HG02798 (cell line): ENCODE measurements at regions not wholly inside any gene's neighbourhood (a gene's known extent, or its start where the extent isn't known, plus 50 kb on each side); places are given as distances from the start of the nearest gene placed in this dataset.
"Not testable (repeated sequence)": the region's sequence is repeated elsewhere in the genome, so short reads cannot be mapped to it uniquely, and the experiment has no call there.

Experiments
- ATAC-seq: cut with Tn5 transposase; IDR thresholded peaks from one replicate; pipeline ENCODE4 v1.9.1; 2021; ENCODE audit warnings: mild to moderate bottlenecking; ENCODE audit not compliant: unreplicated experiment, poor library complexity

DNA sequence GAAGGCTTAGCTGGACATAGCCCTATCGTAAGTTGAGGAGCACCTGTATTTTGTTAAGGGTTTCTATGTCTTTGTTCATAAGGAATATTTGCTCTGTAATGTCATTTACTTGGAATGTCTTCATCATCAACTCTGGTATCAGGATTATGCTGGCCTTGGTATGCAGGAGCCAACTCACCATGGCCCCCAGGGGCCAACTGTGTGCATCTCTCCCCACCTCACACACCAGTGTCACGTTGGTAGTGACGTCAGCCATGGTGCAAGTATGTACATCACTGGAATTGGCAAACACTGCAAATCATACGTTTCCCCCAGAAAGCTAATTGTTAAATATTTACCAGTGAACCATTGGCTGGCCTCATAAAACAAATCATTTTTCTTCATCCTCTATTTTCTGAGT lies 70.8 kb downstream of the YTHDF1 start:
- ATAC-seq: no peak

DNA sequence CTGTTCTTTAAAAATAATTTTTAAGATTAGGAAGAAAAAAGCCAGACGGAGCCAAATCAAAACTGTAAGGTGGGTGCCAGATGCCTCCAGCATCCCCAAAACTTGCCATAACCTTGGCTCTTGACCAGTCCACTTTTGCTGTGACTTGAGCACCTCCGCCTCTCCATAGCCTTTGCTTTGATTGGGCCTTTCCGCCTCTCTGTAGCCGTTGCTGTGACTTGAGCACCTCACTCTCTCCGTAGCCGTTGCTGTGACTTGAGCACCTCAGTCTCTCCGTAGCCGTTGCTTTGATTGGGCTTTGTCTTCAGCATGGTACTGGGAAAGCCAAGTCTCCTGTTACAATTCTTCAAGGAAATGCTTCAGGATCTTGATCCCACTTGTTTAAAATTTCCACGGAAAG lies 73.0 kb downstream of the YTHDF1 start:
- no peak for ATAC-seq

DNA sequence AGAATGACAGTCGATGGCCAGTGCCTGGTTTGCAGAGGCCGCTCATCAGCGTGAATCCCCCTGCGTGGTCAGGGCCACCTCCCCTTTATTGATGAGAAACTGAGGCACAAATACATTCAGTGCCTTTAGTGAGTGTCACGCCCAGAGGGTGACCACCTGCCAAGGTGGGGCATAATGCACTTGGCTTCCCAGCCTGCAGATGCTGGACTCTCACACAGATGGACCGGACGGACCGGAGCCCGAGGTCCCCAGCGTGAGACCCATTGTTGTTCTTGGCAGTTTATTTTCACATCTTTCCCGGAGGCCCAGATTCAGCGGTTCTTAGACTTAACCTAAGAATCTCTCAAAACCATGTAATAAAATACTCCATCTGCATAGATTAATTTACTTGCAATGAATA lies 74.4 kb downstream of the YTHDF1 start:
- no peak for ATAC-seq

DNA sequence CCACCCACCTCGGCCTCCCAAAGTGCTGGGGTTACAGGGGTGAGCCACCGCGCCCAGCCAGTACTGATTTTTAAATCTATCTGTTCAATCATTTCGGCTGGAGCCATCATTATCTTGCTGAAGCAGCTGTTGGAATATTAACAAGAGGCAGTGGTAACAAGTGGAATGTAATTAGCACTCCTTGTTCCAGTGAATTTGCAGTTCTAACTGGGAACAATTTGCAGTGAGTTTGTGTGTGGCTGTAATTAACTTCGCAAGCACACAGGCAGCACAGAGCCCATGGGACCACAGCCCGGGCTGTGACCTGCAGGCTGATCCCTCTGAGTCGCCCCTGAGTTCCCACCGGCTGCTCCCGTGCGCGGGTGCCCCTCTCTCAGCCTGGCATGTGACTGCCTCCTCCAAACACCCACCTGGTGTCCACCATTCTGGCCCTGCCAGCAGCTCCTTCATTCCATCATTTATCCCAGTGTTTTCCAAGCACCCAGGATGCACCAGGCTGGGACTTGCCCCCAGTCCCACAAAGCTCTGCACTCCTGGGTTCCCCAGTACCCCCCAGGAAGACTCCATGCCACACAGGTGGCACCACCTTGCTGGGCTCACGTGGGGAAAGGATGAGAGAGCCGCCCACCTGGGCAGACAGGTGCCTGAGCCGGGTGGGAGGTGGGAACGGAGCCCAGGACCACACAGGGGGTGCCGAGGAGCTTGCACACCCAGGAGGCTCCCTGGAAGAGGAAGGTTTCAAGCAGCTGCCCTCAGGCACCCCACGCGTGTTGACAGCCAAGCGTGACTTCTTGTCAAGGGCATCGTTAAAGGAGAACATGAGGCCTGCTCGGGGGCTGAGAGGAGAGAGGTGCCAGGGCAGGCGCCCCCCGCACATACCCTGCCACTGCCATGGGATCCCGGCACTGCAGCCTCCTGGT lies 75.2 kb downstream of the YTHDF1 start:
- ATAC-seq: no peak

DNA sequence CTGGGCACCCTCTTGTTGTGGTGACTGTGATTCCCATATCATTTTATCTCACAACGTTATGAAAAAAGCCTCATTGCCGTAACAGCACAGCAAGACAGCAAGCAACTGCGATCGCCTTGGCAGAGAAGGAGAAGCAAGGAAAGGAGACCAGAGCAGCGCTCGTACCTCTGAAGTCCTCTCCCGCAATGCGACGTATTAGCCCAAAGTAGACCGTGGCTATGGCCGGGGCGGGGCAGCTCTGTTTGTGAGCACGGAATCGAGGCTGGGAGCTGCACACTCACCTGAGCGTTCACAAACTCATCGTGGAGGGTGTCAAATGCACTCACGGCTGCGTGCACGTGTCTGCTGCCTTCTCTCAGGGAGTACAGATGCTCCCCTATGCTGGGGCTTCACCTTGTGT lies 76.1 kb downstream of the YTHDF1 start:
- no peak for ATAC-seq

DNA sequence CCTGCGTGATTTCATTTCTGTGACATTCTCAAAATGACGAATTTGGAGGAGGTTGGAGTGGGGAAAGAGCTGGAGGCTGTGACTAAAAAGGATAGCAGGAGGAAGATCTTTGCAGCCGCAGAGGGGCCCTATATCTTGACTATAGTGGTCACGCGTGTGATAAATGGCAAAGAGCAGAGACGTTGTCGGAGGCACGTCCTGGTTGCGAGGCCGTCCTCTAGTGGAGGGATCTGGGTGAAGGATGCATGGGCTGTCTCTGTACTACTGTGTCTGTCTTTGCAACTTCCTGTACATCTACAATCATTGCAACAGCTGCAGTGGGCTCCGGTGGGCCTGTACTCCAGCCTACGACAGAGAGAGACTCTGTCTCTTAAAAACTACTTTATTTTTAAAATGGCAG lies 76.6 kb downstream of the YTHDF1 start:
- no peak for ATAC-seq

DNA sequence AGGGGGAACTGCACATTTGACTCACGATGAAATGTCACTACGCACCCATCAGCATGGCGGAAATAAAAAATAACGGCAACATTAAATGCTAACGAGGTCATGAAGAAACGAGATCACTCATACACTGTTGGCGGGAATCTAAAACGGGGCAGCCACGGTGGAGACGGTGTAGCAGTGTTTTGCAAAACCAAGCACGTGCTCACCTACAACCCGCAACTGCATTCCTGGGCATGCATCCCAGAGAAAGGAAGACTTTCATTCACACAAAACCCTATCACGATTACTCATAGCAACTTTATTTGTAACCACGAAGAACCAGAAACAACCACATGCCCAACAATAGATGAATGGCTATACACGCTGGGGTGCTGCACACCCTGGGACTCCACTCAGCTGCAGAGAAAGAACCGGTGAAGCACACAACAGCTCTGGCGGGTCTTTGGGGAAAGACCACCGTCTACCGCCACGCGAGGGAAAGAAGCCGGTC lies 77.0 kb downstream of the YTHDF1 start:
- no peak for ATAC-seq

DNA sequence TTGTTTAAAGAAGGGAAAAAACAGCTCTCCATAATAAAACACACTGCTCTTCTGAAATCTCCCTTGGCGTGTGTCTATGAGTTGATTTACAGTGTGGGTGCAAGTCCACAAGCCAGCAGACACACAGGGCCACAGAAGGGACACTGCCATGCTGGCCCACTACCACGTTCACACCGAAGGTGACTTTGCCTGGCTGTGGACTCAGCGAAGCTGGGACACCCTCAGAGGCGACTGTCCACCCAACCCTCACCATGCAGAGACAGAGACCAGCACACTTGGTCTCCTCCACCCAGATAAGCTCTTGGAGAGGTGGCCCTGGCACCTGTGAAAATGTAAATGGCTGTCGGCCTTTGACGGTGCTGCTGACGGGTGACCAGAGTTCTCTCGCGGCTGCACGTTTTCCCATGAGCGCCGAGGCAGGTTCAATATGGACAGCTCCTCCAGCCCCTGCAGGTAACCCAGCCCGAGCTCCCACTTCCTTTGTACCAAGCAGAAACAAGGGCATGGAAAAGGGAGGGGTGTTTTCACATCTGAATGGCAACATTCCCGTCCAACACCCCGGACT lies 78.0 kb downstream of the YTHDF1 start:
- ATAC-seq: no peak

DNA sequence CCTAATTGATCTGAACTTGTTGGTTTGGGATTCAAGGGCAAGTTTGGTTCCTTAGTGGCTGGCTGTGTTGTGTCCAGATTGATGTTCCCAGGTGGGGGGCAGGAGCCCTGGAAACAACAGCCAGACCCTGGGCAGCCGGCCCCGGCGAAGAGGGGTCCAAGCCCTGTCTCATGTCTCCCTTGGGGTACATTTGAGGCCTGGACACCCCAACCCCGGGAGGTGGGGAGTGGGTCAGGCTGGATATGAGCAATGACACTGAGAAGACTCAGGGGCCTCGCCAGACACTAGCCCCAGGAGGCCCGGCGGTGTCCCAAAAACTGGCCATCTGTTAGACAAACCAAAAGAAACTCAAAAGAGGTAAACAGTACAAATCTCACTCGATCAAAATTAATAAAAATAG lies 79.6 kb downstream of the YTHDF1 start:
- ATAC-seq: no peak

DNA sequence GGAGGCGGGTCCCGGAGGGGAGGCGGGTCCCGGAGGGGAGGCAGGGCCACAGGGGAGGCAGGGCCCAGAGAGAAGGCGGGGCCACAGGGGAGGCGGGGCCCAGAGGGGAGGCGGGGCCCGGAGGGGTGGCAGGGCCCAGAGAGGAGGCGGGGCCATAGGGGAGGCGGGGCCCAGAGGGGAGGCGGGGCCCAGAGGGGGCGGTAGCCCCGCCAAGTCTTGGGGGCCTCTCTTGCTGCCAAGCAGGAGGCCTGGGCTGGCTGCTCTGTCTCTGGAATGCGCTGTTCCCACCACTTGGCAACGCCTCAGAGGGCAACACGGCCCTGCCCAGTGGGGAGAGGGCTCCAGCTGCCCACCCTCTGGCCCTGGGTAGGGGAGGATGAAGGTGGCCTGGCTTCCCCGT lies 80.5 kb downstream of the YTHDF1 start:
- ATAC-seq: no peak

DNA sequence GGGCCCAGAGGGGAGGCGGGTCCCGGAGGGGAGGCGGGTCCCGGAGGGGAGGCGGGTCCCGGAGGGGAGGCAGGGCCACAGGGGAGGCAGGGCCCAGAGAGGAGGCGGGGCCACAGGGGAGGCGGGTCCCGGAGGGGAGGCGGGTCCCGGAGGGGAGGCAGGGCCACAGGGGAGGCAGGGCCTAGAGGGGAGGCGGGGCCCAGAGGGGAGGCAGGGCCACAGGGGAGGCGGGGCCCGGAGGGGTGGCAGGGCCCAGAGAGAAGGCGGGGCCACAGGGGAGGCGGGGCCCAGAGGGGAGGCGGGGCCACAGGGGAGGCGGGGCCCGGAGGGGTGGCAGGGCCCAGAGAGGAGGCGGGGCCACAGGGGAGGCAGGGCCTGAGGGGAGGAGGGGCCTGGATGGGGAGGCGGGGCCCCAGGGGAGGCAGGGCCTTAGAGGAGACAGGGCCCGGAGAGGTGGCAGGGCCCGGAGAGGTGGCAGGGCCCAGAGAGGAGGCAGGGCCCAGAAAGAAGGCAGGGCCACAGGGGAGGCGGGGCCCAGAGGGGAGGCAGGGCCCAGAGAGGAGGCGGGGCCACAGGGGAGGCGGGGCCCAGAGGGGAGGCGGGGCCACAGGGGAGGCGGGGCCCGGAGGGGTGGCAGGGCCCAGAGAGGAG lies 81.1 kb downstream of the YTHDF1 start:
- ATAC-seq: not testable (repeated sequence)

DNA sequence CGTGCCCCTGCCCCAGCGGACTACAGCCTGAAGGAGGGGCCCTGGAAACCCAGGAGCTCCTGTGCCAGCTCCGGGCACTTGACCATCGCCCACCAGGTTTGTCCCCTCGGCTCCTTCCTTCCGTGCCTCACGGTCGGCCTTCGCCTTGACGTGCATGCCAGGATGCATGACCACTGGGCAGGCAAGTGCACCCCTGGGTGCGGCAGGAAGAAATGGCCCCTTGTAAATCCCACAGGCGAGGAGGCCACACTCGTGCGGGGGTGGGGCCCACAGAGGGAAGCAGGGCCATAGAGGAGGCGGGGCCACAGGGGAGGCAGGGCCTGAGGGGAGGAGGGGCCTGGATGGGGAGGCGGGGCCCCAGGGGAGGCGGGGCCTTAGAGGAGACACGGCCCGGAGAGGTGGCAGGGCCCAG lies 81.7 kb downstream of the YTHDF1 start:
- no peak for ATAC-seq

DNA sequence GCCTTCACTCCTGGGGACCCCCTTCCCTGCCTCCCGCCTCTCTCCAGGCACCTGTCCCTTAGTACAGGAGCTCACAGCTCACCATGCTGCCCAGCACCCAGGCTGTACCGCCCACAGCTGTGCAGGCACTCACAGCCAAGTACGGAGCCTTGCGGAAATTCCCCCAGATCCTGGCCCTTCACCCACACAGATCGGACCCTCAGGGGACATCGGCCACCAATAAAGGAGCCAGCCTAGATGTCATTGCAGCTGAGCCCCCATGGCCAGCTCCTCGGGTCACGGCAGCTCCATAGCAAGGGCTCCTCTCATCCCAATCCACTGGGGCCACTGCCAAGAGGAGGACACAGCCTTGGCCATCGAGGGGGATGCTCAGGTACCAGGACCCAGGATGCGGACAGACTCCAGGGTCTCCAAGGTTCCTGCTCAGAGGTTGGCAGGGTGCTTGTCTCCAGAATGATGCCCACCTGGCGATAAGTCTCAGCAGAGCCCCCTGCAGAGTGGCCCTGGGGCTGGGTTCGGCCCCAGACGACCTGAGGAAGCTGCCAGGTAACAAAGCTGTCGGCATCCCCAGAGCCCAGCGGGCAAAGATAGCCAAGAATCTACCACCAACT lies 82.3 kb downstream of the YTHDF1 start:
- no peak for ATAC-seq

DNA sequence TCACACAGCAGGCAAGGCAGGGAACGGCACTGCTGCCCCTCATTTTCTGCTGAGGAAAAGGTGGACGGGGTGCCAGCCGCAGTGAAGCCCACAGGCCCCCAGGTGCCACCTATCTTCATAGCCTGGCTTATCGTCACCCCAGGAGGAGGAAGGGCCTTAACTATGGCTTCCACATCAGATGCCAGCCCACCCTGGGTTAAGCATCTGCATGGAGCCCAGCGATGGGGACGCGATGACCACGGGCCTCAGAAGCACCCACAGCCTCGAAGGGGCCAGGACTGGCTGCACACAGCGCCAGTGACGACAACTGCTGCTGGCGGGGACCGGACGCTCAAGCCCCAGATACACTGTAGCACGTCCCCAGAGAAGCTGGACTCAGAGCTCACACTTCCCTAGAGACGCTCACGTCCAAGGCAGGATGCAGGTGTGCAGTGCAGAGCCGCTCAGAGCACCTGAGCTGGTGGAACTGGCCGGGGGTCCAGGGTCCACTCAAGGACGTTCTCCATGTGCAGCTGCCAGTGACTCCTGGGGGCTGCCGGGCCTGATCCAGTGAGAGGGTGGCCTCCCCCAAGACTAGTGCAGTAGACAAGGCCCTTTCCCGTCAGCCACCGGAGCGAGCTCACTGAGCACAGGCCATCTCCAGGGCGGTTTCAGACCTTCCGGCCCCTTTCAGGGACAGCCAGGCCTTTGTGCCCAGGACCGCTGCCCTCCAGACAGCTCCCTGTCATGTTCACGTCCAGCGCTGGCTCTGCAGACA lies 83.0 kb downstream of the YTHDF1 start:
- ATAC-seq: no peak

DNA sequence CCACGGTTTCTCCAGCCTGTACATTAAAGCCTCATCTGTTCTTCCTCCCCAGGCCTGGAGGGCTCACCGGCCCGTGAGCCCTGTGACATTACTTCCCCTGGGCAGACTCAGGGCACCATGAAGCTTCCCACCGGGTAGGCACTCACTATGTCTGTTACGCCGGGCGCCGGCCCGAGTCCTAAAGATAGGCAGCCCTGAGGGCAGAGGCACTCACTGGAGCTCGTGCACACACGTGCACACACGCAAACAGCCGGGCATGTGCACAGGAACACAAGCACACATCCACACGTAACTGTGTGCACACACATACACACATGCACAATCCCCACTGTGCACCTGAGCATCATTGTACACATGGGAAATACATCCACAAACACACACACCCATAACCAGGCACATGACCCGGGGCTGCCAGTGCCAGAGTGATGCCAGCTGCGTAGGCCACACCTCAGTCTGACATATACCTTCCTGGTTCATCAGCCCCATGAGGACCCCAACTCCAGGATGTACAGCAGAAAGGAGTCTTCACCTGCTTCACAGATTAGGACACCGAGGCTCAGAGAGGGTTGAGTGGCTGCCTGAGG lies 83.7 kb downstream of the YTHDF1 start:
- no peak for ATAC-seq

DNA sequence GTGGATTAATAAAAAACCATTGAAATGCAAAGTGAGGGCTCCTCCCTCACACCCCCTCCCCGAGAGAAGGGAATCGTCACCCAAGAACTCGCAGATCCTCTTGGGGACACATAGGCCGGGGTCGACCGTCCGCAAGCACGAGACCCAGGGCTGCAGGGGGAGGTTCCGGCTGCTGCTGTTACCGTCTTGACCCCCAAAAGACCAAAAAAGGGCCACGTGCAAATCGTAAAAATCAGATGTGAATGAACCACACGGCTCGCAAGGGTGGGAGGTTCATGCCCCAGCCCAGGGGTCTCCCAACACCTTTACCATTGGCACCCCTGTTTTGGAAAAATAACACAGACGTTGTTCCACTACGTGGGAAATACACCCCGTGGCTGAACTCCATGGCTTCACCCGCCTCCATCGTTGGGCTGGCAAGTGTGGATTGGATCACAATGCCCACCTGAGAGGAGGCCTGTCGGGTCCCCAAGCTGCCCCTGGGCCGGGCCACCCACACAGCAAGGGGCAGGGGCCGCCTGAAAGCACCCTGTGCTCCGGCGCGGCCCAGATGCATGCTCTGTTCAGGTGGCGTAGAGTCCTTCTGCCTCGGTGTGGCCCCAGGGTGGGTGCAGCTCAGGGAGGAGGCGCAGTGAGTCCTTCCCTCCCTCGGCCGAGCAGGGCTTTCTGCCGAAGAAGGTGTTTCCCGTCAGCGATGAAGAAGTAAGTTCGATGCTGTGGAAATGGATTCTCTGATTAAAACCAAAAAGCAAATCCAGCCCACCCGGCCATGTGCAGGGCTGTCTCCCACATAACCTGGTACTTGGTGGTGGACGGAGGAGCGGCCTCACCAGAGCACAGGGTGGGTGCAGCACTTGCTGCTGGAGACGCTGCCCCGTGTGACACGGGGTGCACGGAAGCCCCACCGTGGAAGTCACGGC lies 85.0 kb downstream of the YTHDF1 start:
- no peak for ATAC-seq

DNA sequence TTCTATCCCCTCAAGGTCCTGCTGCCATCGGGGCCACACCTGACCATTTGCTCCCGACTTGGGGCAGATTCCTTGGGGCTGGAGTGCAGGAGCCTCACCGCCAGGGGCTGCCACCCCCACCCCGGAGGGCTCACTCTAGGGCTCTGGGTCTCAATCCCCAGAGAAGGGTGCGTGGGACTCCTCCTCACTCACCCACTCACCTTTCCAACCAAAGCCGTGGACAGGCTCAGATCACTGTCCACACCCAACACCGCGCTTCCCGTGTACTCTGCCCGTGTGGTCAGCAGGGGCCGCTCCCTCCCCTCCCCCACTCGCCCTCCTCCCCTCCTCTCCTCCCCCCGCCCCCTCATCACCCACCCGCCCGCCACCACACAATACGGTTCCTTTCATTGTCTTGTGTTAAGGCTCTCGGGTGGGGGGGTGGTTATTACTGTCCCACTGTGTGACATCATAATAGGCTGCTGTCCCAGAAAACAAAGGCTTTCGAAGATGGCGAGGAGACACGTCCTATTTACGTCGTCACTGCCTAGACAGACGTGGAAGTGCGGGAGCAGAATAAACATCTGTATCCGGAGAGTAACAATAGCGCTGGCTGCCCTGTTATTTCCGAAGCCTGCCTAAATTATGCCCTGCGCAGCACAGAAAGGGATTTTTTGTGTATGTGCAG lies 85.8 kb downstream of the YTHDF1 start:
- no peak for ATAC-seq

DNA sequence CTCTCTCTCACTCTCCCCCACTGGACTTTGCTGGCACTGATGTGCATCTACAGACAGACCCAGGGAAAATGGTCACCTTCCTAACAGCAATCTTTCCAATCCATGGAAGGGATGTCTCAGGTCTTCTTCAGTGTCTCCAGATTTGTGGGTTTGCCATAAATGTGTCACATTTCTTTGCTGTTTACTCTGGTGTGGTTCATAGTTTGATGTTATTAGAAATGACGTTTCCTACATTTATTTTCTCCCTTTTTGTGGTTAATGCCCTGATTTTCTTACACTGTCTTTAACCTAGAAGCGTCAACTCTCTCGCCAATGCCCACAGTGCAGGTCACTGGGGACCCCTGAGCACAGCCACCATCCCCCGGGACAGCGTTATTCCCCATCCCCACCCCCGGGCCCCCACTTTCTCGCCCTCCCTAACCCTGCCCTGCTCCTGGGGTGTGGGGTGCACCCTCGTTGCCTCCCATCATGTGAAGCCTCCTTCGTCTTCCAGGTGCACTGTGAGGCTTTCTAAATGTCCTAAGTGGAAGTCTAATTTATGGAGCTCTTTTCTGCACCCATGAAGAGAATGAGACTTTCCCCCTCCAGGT lies 86.5 kb downstream of the YTHDF1 start:
- ATAC-seq: no peak
